Right atrium auricular region (tissue), 2 donors: ENCODE measurements at regions not wholly inside any gene's neighbourhood (a gene's known extent, or its start where the extent isn't known, plus 50 kb on each side); places are given as distances from the start of the nearest gene placed in this dataset.

Source experiments
- DNase-seq: peaks from one replicate; pipeline ENCODE4 v3.0.0-alpha.2; 2019; ENCODE audit warnings: low spot score
- H3K27ac ChIP-seq, 2 donors: fragments of 200-600 bp; sonication (generic); 1 replicate in 1 of 2; 2 replicates in 1 of 2; pipeline ENCODE4 v1.5.1; 2016 to 2019
- H3K27me3 ChIP-seq, 2 donors: fragments of 200-600 bp; sonication (generic); one replicate each; pipeline versions ENCODE4 v1.5.1 to v1.6.0; 2017 to 2019
- H3K36me3 ChIP-seq: fragments of 200-600 bp; sonication (generic); one replicate; pipeline ENCODE4 v1.5.1; 2016
- H3K4me1 ChIP-seq, 2 donors: fragments of 200-600 bp; sonication (generic); one replicate each; pipeline versions ENCODE4 v1.5.1 to v1.6.0; 2017 to 2019
- H3K4me3 ChIP-seq, 2 donors: fragments of 200-600 bp; sonication (generic); 1 replicate in 1 of 2; 2 replicates in 1 of 2; pipeline ENCODE4 v1.5.1; 2017 to 2019; ENCODE audit warnings: mild to moderate bottlenecking in 1 of 2, moderate library complexity in 1 of 2
- H3K9me3 ChIP-seq, 2 donors: fragments of 200-600 bp; sonication (generic); one replicate each; pipeline ENCODE4 v1.5.1; 2019
- TF ChIP-seq, protein P1 (sequence below), 2 donors: fragments of 200-600 bp; sonication (generic); IDR thresholded peaks; one replicate each; pipeline ENCODE4 v1.5.1; 2019; ENCODE audit warnings: antibody characterized with exemption in 2 of 2

DNA sequence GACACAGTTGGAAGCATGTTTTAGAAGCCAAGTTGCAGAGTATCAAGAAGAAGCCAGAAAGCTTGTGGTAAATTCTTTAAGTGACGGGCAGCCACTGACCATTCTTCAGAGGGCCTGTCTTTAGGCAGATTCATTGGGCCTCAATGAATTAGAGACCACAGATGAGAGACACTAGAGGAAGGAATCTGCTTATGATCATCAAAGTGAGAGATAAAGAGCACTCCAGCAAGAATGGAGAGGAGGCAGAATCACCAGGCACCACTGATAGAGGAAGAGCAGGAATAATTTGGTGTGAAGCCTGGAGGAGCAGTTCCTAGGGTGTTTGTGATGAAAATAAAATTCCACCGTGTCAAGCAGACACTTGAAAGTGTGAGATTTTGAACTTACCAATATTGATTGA lies 365.9 kb upstream of the SLC30A5 start:
- no peak overlapping the region for H3K27ac ChIP-seq

DNA sequence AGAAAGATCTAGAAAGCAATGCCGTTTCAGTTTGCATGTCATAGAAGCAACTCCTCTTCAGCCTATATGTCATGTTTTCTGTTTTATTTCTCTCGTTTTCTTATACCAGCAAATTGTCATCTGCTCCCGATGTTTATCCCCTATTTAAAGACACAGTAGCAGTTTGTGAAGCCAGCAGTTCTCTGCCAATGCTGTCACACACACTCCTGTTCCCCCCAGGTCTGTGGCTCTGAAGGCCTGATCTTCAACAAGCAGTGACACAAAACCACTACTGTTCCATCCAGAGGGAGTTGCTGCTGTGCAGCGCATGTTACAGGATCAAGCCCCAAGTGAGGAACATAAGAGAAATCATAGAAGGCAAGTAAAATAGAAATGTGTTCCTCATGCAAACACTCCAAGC lies 364.1 kb upstream of the SLC30A5 start:
- no peak overlapping the region for H3K27ac ChIP-seq
- DNase-seq: no peak

More for the DNA sequence above, 365.9 kb upstream of the SLC30A5 start:
- no peak for DNase-seq
- TF ChIP-seq, protein P1, sequence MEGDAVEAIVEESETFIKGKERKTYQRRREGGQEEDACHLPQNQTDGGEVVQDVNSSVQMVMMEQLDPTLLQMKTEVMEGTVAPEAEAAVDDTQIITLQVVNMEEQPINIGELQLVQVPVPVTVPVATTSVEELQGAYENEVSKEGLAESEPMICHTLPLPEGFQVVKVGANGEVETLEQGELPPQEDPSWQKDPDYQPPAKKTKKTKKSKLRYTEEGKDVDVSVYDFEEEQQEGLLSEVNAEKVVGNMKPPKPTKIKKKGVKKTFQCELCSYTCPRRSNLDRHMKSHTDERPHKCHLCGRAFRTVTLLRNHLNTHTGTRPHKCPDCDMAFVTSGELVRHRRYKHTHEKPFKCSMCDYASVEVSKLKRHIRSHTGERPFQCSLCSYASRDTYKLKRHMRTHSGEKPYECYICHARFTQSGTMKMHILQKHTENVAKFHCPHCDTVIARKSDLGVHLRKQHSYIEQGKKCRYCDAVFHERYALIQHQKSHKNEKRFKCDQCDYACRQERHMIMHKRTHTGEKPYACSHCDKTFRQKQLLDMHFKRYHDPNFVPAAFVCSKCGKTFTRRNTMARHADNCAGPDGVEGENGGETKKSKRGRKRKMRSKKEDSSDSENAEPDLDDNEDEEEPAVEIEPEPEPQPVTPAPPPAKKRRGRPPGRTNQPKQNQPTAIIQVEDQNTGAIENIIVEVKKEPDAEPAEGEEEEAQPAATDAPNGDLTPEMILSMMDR (IDR thresholded peaks at IDR 0.05): no peak
- Histone ChIP-seq H3K36me3 (no peaks in the 10 kb centered on the region), H3K9me3 (no peaks in the 10 kb centered on the region), H3K4me3 (no peak overlapping the region), H3K27me3 (no peaks in the 10 kb centered on the region), H3K4me1 (peaks cover 0 to 13% of the 10 kb centered on the region in 2 donors)

DNA sequence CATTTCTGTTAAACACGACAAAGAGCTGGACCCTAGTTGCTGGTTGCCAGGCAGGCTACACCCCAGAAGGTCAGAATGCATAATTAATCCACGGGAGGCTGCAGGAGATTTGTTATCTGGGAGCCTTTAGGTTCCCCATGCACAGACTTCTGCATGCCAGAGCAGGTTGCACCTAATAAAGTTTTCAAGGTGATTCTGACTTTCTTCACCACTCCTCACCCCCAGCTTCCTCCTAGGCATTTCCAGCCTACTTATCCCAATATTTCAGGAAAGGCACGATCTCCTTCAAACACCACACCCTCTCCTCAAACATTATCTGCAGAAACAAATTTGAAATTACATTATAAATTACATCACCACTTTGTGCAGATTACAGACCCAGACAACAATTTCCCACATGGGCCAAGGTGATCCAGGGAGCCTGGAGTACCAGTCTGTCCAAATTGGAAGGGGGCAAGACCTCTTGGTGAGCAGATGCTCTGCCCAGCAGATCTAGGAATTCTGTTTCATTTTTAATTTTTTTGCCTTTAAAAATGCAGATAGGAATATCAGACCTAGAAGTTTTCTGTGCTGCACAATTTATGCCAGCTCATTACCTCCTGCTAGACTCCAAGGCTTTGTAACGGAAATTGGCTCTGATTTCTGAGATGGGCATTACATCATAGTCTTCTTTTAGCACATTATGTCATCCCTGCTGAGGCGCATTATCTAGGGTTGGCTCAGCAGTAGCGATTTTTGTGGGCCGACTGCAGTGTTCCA lies 363.4 kb upstream of the SLC30A5 start:
- Histone ChIP-seq H3K27ac (peak overlapping the region in 1 of 2 donors; percentile 4), H3K36me3 (no peaks in the 10 kb centered on the region), H3K4me1 (peaks cover 0 to 13% of the 10 kb centered on the region in 2 donors), H3K9me3 (no peaks in the 10 kb centered on the region), H3K4me3 (no peak overlapping the region), H3K27me3 (no peaks in the 10 kb centered on the region)
- TF ChIP-seq, protein P1 (IDR thresholded peaks at IDR 0.05): no peak
- peak; percentile 67 for DNase-seq

More for the DNA sequence above, 364.1 kb upstream of the SLC30A5 start:
- H3K36me3 ChIP-seq: no peaks in the 10 kb centered on the region
- no peaks in the 10 kb centered on the region for H3K9me3 ChIP-seq
- H3K27me3 ChIP-seq: no peaks in the 10 kb centered on the region
- no peak overlapping the region for H3K4me3 ChIP-seq
- peaks cover 0 to 13% of the 10 kb centered on the region in 2 donors for H3K4me1 ChIP-seq
- TF ChIP-seq, protein P1 (IDR thresholded peaks at IDR 0.05): no peak

DNA sequence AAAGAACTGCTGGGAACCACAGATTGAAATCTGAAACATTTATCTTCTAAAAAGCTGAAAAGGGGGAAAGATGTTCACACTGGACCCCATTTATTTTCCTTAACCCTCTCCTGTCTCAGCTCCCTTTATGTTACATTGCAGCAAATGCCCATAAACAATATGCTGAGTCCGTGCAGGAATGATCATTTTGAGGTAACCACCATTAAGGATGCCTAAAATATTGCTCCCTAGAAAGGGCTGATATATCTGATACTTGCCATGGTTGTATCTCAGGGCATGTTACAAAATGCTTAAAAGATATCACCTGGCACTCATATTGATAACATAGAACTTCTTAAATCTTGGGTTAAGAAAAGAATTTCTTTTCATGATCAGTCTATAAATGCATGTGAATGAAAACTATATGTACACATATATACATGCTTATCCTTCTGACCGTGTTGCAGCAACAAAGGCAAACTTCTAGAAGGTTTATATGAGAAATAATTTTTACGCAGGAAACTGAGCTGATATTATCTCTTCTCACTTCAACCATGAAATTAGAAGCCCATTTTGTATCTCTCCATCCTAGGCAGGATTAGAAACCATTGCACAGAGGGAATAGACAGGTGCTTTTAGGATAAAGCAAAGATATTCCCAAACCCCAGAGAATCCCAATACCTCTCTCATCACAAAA lies 362.7 kb upstream of the SLC30A5 start:
- no peaks in the 10 kb centered on the region for H3K27me3 ChIP-seq
- H3K9me3 ChIP-seq: no peaks in the 10 kb centered on the region
- TF ChIP-seq, protein P1 (IDR thresholded peaks at IDR 0.05): no peak
- peak overlapping the region in 1 of 2 donors; percentile 4 for H3K27ac ChIP-seq
- H3K4me1 ChIP-seq: peaks cover 0 to 13% of the 10 kb centered on the region in 2 donors
- no peak overlapping the region for H3K4me3 ChIP-seq
- H3K36me3 ChIP-seq: no peaks in the 10 kb centered on the region
- no peak for DNase-seq

DNA sequence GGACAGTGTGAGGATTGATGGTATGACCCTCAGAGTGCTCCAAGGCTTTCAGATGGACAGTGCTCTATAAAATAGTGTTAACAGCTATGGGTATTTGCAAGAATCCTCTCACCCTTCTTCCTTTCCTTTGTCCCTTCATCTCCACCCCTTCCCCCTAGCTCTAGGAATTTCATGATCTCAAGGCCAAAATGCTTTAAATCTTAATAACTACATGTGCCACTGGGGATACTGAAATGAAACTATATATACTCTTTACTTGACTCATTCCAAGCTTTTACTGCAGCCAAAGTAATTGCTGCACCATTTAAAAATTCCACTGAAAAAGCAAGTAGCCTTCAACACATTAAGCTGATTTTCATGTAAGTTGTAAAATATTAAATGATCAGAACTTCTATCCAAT lies 361.6 kb upstream of the SLC30A5 start:
- H3K27me3 ChIP-seq: no peaks in the 10 kb centered on the region
- TF ChIP-seq, protein P1 (IDR thresholded peaks at IDR 0.05): no peak
- DNase-seq: no peak
- no peaks in the 10 kb centered on the region for H3K9me3 ChIP-seq
- no peak overlapping the region for H3K27ac ChIP-seq
- no peaks in the 10 kb centered on the region for H3K36me3 ChIP-seq
- H3K4me1 ChIP-seq: peaks cover 0 to 13% of the 10 kb centered on the region in 2 donors
- no peak overlapping the region for H3K4me3 ChIP-seq
